ENCODE measurements at regions not wholly inside any gene's neighbourhood (a gene's known extent, or its start where the extent isn't known, plus 50 kb on each side); places are given as distances from the start of the nearest gene placed in this dataset.

DNA sequence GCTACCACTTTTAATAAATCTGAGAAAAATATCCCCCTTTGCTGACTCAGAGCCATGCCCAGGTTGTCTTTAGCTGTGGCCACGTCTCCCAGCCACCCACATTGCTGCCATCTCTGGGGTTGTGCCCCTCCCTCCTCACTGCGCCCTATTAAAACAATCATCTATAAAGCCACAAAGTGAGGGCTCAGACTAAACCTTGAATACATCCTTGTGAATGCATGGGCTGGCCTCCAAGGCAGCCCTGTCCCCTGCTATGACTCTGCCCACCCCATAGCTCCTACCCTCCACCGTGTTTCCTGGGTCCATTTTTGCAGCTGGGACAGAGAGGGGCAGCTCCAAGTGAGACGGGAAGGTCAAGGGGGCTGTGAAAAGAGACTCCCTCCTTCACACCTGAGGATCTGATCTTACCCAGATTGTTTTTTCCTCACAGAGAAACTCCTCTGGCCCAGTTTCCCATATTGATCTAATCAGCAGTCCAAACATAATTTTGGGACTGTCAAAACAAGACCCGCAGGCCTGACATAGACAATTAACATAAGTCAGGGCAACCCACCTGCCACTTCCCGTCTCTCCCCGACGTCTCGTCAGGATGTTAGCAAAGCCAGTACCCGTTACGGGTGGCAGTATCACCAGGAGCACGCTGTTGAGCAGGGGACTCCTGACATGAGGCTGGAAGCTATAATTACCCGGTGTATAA is 199.0 kb downstream of the KATNAL1 start:
- Histone ChIP-seq H3K36me3 (no peaks in the 10 kb centered on the region), H3K9me3 (replicated peaks in 1 of 11) (no peaks in the 10 kb centered on the region), H3K27me3 (no peaks in the 10 kb centered on the region), H3K4me3 (no peak overlapping the region), H3K4me2 (peak overlapping the region in 9 of 11 experiments; percentile 1 to 80 (median 27); a peak in 12 of 22 replicates), H3K9ac (no peak overlapping the region), H3K27ac (peak overlapping the region in 2 of 11 experiments; percentile 1 to 58; a peak in 2 of 22 replicates), H3K4me1 (peaks cover 21 to 37% (median 27%) of the 10 kb centered on the region in 10 experiments), H4K20me1 (no peaks in the 10 kb centered on the region)
- no peak for TF ChIP-seq Cebpa-rat (IDR thresholded peaks at IDR 0.05)

DNA sequence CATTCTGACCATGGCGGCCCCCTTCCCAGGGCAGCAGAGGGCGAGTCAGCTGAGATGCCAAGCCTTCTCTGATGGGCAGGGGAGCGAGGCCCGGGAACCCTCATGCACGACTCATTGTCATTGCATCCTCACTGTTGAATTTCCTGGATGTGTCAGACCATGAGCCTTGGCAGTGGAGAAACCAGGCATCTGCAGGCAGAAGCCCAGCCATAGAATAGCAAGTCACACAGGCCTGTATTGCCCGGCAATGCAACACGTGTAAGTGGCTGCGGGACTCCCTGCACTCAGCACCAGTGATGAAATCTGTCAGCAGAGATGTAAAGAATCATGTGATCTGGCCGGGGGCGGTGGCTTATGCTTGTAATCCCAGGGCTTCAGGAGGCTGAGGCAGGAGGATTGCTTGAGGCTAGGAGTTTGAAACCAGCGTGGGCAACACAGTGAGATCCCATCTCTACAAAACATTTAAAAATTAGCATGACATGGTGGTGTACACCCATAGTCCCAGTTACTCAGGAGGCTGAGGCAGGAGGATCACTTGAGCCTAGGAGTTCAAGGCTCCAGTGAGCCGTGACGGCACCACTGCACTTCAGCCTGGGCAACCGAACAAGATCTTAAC is 199.7 kb downstream of the KATNAL1 start:
- no peaks in the 10 kb centered on the region for H4K20me1 ChIP-seq
- H3K27ac ChIP-seq, result peak overlapping the region in 4 of 11 experiments; percentile 22 to 58 (median 48); a peak in 7 of 22 replicates
- peaks cover 23 to 40% (median 31%) of the 10 kb centered on the region in 10 experiments for H3K4me1 ChIP-seq
- peak overlapping the region in 9 of 11 experiments; percentile 1 to 80 (median 27); a peak in 14 of 22 replicates for H3K4me2 ChIP-seq
- no peak; a peak in 1 of 22 replicates for TF ChIP-seq Cebpa-rat (IDR thresholded peaks at IDR 0.05)
- H3K27me3 ChIP-seq, result no peaks in the 10 kb centered on the region
- H3K9me3 ChIP-seq (replicated peaks in 1 of 11), result no peaks in the 10 kb centered on the region
- no peak overlapping the region for H3K9ac ChIP-seq
- H3K36me3 ChIP-seq, result no peaks in the 10 kb centered on the region
- no peak overlapping the region for H3K4me3 ChIP-seq

DNA sequence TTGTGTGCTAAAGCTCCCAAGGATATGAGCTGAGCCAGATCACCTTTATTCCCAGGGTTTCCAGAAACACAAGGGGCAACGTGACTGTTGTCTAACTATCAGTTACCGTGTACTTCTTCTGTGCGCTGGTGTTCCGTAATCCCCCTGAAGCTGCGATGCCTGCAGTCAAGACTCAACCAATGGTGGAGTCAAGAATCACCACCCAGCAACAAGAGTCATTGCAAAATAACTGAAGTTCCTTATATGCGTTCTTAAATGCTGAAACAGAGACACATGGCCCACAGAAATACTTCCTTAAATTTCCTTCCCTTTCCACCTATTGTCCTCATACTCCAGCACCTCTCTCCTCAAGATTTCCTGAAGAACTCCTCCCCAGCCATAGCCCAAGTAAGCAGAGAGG is 200.2 kb downstream of the KATNAL1 start:
- Histone ChIP-seq H3K4me2 (peak overlapping the region in 6 of 11 experiments; percentile 17 to 80 (median 54); a peak in 11 of 22 replicates), H3K27ac (peak overlapping the region in 4 of 11 experiments; percentile 22 to 58 (median 48); a peak in 7 of 22 replicates), H3K27me3 (no peaks in the 10 kb centered on the region), H4K20me1 (no peaks in the 10 kb centered on the region), H3K4me1 (peaks cover 18 to 39% (median 27%) of the 10 kb centered on the region in 10 experiments), H3K9me3 (replicated peaks in 1 of 11) (no peaks in the 10 kb centered on the region), H3K36me3 (no peaks in the 10 kb centered on the region), H3K9ac (no peak overlapping the region; a peak in 1 of 22 replicates), H3K4me3 (no peak overlapping the region)
- peak in 2 of 11 experiments; percentile 29 to 36; a peak in 1 of 22 replicates for TF ChIP-seq Cebpa-rat (IDR thresholded peaks at IDR 0.05)

DNA sequence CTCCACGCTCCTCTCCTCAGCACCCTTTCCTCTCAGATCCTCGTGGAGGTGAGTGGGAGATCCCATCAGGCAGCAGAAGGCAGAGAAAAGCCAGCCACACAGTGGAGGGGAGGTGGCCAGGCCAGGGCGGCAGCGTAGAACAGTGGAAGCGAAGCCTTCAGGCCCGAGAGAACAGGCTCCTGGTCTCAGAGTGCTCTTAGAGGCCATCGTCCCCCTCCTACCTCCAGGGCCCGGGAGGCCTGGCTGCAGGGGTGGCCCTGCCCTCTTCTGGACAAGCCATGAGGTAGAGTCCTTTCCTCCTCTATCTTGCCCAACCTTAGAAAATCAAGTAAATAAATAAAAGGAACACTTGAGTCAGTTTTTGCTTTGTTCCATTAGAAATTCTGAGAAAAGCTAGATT is 202.0 kb downstream of the KATNAL1 start:
- no peak for TF ChIP-seq Cebpa-rat (IDR thresholded peaks at IDR 0.05)
- no peaks in the 10 kb centered on the region for H3K9me3 ChIP-seq (replicated peaks in 1 of 11)

DNA sequence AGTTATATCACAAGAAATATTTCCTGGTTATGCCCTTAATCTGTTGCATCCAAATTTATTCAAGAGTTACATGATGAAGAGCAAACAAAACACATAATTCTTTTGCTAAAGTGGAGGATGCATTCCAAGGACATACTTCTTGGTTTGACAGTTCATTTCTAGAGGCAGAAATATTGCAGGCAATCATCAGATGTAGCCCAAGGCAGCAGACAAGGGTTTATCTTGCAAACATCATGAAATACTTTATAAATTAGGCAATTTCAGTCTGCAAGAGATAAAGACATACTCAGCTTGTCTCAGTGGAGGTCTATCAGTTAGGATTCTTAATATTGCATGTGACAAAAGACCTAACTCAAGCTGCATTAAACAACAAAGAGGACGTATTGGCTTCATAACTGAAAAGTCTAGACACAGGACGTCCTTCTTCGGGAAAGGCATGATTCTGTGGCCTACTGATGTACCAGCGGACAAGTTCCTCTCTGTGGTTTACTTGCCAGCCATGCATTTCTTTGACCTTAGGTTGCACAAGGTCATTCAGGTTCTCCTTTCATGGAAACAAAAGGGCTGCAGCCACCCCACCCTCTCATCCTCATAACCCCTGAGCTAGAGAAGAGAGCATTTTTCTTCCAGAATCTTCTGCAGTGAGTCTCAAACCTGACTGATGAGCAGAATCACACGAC is 204.1 kb downstream of the KATNAL1 start:
- TF ChIP-seq Cebpa-rat (IDR thresholded peaks at IDR 0.05), result no peak
- Histone ChIP-seq H3K36me3 (no peaks in the 10 kb centered on the region), H3K4me3 (no peak overlapping the region), H3K4me2 (peak overlapping the region; percentile 3 to 62 (median 29); a peak in 18 of 22 replicates), H3K9ac (no peak overlapping the region), H3K9me3 (replicated peaks in 1 of 11) (no peaks in the 10 kb centered on the region), H3K4me1 (peaks cover 16 to 38% (median 23%) of the 10 kb centered on the region in 10 experiments), H4K20me1 (no peaks in the 10 kb centered on the region), H3K27ac (no peak overlapping the region), H3K27me3 (no peaks in the 10 kb centered on the region)

More for the DNA sequence above, 202.0 kb downstream of the KATNAL1 start:
- H3K4me2 ChIP-seq, result no peak overlapping the region
- H3K27me3 ChIP-seq, result no peaks in the 10 kb centered on the region
- peaks cover 18 to 39% (median 27%) of the 10 kb centered on the region in 10 experiments for H3K4me1 ChIP-seq
- H3K9ac ChIP-seq, result no peak overlapping the region
- H4K20me1 ChIP-seq, result no peaks in the 10 kb centered on the region
- H3K27ac ChIP-seq, result no peak overlapping the region
- no peaks in the 10 kb centered on the region for H3K36me3 ChIP-seq
- H3K4me3 ChIP-seq, result no peak overlapping the region

DNA sequence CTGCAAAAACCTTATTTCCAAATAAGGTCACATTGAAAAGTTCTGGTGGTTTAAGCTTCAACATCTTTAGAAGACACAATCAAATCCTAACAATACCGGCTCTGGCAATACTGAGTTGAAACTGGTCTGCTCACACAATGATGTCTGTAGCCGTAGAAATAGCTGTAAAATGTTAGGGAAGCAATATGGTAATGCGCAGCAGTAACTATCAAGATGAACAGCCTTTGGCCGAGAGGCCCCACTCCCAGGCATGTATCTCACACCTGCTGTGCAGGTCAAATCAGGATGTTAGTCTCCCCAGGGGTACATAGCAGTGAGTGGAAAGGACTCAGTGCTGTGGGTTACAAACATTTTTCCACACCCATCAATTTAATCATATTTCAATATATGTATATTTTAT is 207.1 kb downstream of the KATNAL1 start:
- Histone ChIP-seq H3K4me2 (no peak overlapping the region), H3K27me3 (no peaks in the 10 kb centered on the region), H3K4me3 (no peak overlapping the region), H3K9ac (no peak overlapping the region), H4K20me1 (no peaks in the 10 kb centered on the region), H3K36me3 (no peaks in the 10 kb centered on the region), H3K9me3 (replicated peaks in 1 of 11) (peaks cover 0 to 3% (median 0%) of the 10 kb centered on the region in 11 experiments; a peak in 2 of 22 replicates), H3K4me1 (peaks cover 7 to 17% (median 10%) of the 10 kb centered on the region in 10 experiments; a peak in 18 of 20 replicates), H3K27ac (no peak overlapping the region)
- TF ChIP-seq Cebpa-rat (IDR thresholded peaks at IDR 0.05), result no peak

DNA sequence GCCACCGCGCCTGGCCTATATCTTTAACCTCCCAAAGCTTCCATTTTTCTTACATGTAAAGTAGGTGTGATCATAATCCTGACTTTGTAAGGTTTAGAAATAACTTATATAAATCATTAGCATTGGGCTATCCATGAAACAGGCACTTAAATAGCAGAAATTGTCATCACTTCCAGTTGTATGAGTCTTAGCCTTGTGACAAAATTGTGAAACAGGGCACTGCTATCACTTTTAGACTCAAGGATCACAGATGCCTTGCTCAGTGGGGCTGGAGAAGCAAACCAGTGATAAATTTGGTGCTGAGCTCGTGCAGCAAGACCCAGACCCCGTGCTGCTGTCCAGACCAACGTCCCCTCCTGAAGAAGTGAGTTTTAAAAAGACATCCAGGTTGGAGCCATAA is 209.7 kb downstream of the KATNAL1 start:
- Histone ChIP-seq H4K20me1 (no peaks in the 10 kb centered on the region), H3K36me3 (no peaks in the 10 kb centered on the region), H3K4me2 (no peak overlapping the region), H3K4me1 (peaks cover 0 to 3% (median 0%) of the 10 kb centered on the region in 10 experiments; a peak in 6 of 20 replicates), H3K4me3 (no peak overlapping the region), H3K9ac (no peak overlapping the region), H3K27me3 (no peaks in the 10 kb centered on the region), H3K27ac (no peak overlapping the region), H3K9me3 (replicated peaks in 1 of 11) (peaks cover 0 to 9% (median 0%) of the 10 kb centered on the region in 11 experiments; a peak in 2 of 22 replicates)
- TF ChIP-seq Cebpa-rat (IDR thresholded peaks at IDR 0.05), result no peak

DNA sequence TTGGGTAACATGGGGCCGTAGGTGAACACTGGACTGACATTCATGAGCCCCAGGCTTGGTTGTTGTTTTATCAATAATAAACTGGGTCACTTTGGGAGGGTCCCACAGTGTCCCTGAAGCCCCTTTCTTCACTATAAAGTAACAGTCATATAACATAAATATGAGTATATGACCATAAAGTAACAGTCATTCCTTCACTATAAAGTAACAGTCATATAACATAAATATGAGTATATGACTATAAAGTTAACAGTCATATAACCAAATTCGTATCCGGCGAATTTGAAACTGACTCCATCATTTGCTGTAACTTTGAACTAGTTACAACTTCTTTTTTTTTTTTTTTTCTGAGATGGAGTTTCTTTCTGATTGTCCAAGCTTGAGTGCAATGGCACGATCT is 210.3 kb downstream of the KATNAL1 start:
- Histone ChIP-seq H3K4me2 (no peak overlapping the region), H3K4me1 (peaks cover 0 to 4% (median 0%) of the 10 kb centered on the region in 10 experiments; a peak in 3 of 20 replicates), H3K9ac (no peak overlapping the region), H3K4me3 (no peak overlapping the region), H3K9me3 (replicated peaks in 1 of 11) (peaks cover 0 to 9% (median 0%) of the 10 kb centered on the region in 11 experiments; a peak in 2 of 22 replicates), H4K20me1 (no peaks in the 10 kb centered on the region), H3K27ac (no peak overlapping the region), H3K36me3 (no peaks in the 10 kb centered on the region), H3K27me3 (no peaks in the 10 kb centered on the region)
- no peak for TF ChIP-seq Cebpa-rat (IDR thresholded peaks at IDR 0.05)

DNA sequence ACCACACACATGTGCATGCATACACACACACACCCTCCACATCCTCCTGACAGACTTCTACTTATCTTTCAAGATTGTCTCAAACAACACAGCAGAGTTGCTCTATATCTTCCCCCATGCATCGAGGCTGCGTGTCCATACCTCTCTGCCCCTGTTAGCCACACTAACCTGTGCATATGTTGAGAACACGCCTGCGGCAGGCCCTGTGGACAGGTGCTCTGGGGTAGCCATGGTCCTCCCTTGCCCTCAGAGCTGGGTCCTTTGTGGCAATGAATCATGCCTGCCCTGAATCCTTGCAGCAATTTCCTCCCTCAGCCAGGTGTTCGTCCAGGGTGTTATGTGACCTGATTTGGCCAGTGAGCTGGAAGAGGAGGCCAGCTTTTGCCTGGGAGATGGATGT is 213.3 kb downstream of the KATNAL1 start:
- H3K9ac ChIP-seq, result no peak overlapping the region
- peaks cover 0 to 16% (median 0%) of the 10 kb centered on the region in 10 experiments; a peak in 3 of 20 replicates for H3K4me1 ChIP-seq
- no peak for TF ChIP-seq Cebpa-rat (IDR thresholded peaks at IDR 0.05)
- no peaks in the 10 kb centered on the region for H4K20me1 ChIP-seq
- peaks cover 0 to 9% (median 0%) of the 10 kb centered on the region in 11 experiments; a peak in 2 of 22 replicates for H3K9me3 ChIP-seq (replicated peaks in 1 of 11)
- H3K4me2 ChIP-seq, result no peak overlapping the region
- H3K27ac ChIP-seq, result no peak overlapping the region
- H3K4me3 ChIP-seq, result no peak overlapping the region
- H3K36me3 ChIP-seq, result no peaks in the 10 kb centered on the region
- no peaks in the 10 kb centered on the region for H3K27me3 ChIP-seq

Data from BLaER1 treated with 17β-estradiol and CSF1 and Interleukin-3, amounts not matched to agents 10 nM and 100 nM (cell line).